Lower leg skin (tissue), 3 donors: ENCODE measurements at regions not wholly inside any gene's neighbourhood (a gene's known extent, or its start where the extent isn't known, plus 50 kb on each side); places are given as distances from the start of the nearest gene placed in this dataset.
"Not testable (repeated sequence)": the region's sequence is repeated elsewhere in the genome, so short reads cannot be mapped to it uniquely, and the experiment has no call there.

ENCODE experiments used
- CTCF ChIP-seq, 3 donors: fragments of 450-650 bp; IDR thresholded peaks; one replicate each; pipeline ENCODE4 v1.5.1; 2016; ENCODE audit warnings: antibody characterized with exemption in 3 of 3, mild to moderate bottlenecking in 3 of 3, moderate library complexity in 2 of 3
- POLR2A ChIP-seq, 2 donors: fragments of 450-650 bp; IDR thresholded peaks; one replicate each; pipeline ENCODE4 v1.6.1; 2016 to 2017; ENCODE audit warnings: antibody characterized with exemption in 2 of 2, mild to moderate bottlenecking in 1 of 2, moderate library complexity in 1 of 2

GRCh38 chr9:74102148-74102547 is 395.0 kb upstream of the RORB start:
- TF ChIP-seq CTCF, POLR2A (IDR thresholded peaks at IDR 0.05): not testable (repeated sequence)
